Lower leg skin (tissue), 4 donors: ENCODE measurements at regions not wholly inside any gene's neighbourhood (a gene's known extent, or its start where the extent isn't known, plus 50 kb on each side); places are given as distances from the start of the nearest gene placed in this dataset.

Source experiments
- DNase-seq, 2 donors: peaks; one replicate each; pipeline ENCODE4 v3.0.0-alpha.2; 2019; ENCODE audit warnings: low spot score in 2 of 2
- H3K4me3 ChIP-seq: fragments of 200-600 bp; sonication (generic); 2 replicates; pipeline ENCODE4 v1.5.1; 2017; ENCODE audit warnings: mild to moderate bottlenecking, low read depth; ENCODE audit not compliant: poor library complexity, severe bottlenecking
- CTCF ChIP-seq, 3 donors: fragments of 450-650 bp; IDR thresholded peaks; one replicate each; pipeline ENCODE4 v1.5.1; 2016; ENCODE audit warnings: antibody characterized with exemption in 3 of 3, mild to moderate bottlenecking in 3 of 3, moderate library complexity in 2 of 3
- POLR2A ChIP-seq, 2 donors: fragments of 450-650 bp; IDR thresholded peaks; one replicate each; pipeline ENCODE4 v1.6.1; 2016 to 2017; ENCODE audit warnings: antibody characterized with exemption in 2 of 2, mild to moderate bottlenecking in 1 of 2, moderate library complexity in 1 of 2
- WGBS, 2 donors: methylation state at CpG; one replicate each; pipeline ENCODE4 v1.1.5; 2018; 5-methylcytosine and 5-hydroxymethylcytosine counted together
- intact Hi-C: fragments of 100-400 bp; cut with DNase I; formaldehyde crosslinking; loops from one replicate; pipeline ENCODE4 v1.15.0; 2023; ENCODE audit warnings: low total_unique reads

DNA sequence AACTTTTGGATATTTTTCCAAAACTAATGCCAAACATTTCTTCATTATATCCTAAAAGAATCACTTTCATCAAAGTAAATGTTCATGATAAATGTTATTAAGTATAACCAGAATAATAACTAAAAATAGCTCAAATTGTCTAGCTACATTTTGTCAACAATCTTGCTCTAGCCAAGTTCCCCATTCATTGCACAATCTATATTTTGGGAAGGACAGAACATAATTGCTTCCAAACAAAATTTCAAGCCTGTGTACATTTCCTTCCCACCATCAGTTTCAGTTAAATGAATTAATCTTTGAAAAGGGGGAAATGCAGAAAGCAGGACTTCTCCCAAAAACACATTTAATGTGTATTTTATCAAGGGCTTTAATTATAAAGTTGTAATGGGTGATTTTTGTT, 98.0 kb upstream of the PLEKHG7 start:
- intact Hi-C loops: no loop called here
- DNase-seq: no peak
- H3K4me3 ChIP-seq: no peak overlapping the region
- TF ChIP-seq CTCF (IDR thresholded peaks at IDR 0.05) (no peak), POLR2A (IDR thresholded peaks at IDR 0.05) (no peak)

- H3K4me3 ChIP-seq: no peak overlapping the region
- 83 to 91% methylated on average over 2 of the region's 2 CpGs for WGBS, 2 donors
- TF ChIP-seq CTCF (IDR thresholded peaks at IDR 0.05) (no peak), POLR2A (IDR thresholded peaks at IDR 0.05) (no peak)
- intact Hi-C loops: no loop called here
- DNase-seq: no peak
Measured at GRCh38 chr12:92603741-92604432, 98.9 kb upstream of the PLEKHG7 start.

GRCh38 chr12:92602930-92603623, 99.7 kb upstream of the PLEKHG7 start:
- no peak for DNase-seq
- intact Hi-C loops: no loop called here
- TF ChIP-seq POLR2A (IDR thresholded peaks at IDR 0.05) (no peak), CTCF (IDR thresholded peaks at IDR 0.05) (no peak)
- H3K4me3 ChIP-seq: no peak overlapping the region
- WGBS, 2 donors: 79 to 89% methylated on average over 2 of the region's 2 CpGs

GRCh38 chr12:92602476-92602875, 100.3 kb upstream of the PLEKHG7 start:
- intact Hi-C loops: no loop called here
- no peak overlapping the region for H3K4me3 ChIP-seq
- no peak for TF ChIP-seq POLR2A (IDR thresholded peaks at IDR 0.05)
- TF ChIP-seq CTCF (IDR thresholded peaks at IDR 0.05): no peak
- DNase-seq: no peak
- WGBS, 2 donors: 57 to 77% methylated on average over 2 of the region's 2 CpGs

GRCh38 chr12:92601680-92602079, 101.1 kb upstream of the PLEKHG7 start:
- no peak for DNase-seq
- 76 to 86% methylated on average over 6 of the region's 6 CpGs for WGBS, 2 donors
- intact Hi-C loops: no loop called here

More at GRCh38 chr12:92601680-92602079, 101.1 kb upstream of the PLEKHG7 start:
- TF ChIP-seq POLR2A (IDR thresholded peaks at IDR 0.05) (no peak), CTCF (IDR thresholded peaks at IDR 0.05) (no peak)
- no peak overlapping the region for H3K4me3 ChIP-seq
